SK-N-SH (cell line): ENCODE measurements at regions not wholly inside any gene's neighbourhood (a gene's known extent, or its start where the extent isn't known, plus 50 kb on each side); places are given as distances from the start of the nearest gene placed in this dataset.

Experiments used
- CTCF ChIA-PET: fragments of 300-600, 350-600 bp; formaldehyde crosslinking; extraction: SDS; loops from one replicate; lab custom pipeline; 2021; lab: Yijun Ruan, JAX
- POLR2A ChIA-PET: fragments of 350-600 bp; sonication (Branson Sonifier 250); formaldehyde crosslinking; extraction: SDS; loops from one replicate; lab custom pipeline; 2020; ENCODE audit warnings: antibody characterized with exemption, inconsistent platforms; lab: Yijun Ruan, JAX
- DNase-seq: peaks from one replicate; pipeline ENCODE4 v3.0.0; 2012
- H2AFZ ChIP-seq: fragments of 200-600 bp; sonication (generic); 2 replicates; pipeline ENCODE4 v1.8.1; 2016; ENCODE audit warnings: antibody characterized with exemption, mild to moderate bottlenecking, low read depth
- H3F3A ChIP-seq: fragments of 200-600 bp; sonication (generic); replicated peaks from 2 replicates; pipeline ENCODE3; 2016; ENCODE audit warnings: antibody characterized with exemption, mild to moderate bottlenecking; ENCODE audit not compliant: insufficient read depth
- H3K27ac ChIP-seq, 2 experiments: fragments of 200-500 bp in 1 of 2; fragments of 200-600 bp in 1 of 2; sonication (Bioruptor generic) in 1 of 2; sonication (generic), shearing (Covaris generic) in 1 of 2; 2 replicates each; pipeline versions ENCODE4 v1.5.1 to v1.6.1; 2014 to 2016; ENCODE audit warnings: low read depth in 2 of 2, inconsistent platforms in 1 of 2, low read length in 1 of 2, mild to moderate bottlenecking in 1 of 2, mixed read lengths in 1 of 2
- H3K27me3 ChIP-seq: fragments of 200-600 bp; sonication (generic), shearing (Covaris generic); 2 replicates; pipeline ENCODE4 v1.6.1; 2016; ENCODE audit warnings: mixed run types; ENCODE audit not compliant: insufficient read depth
- H3K36me3 ChIP-seq, 2 experiments: fragments of 200-500 bp in 1 of 2; fragments of 200-600 bp in 1 of 2; sonication (Bioruptor generic) in 1 of 2; sonication (generic) in 1 of 2; replicated peaks in 1 of 2; 2 replicates each; pipeline versions ENCODE3 to v1.5.1; 2014 to 2016; ENCODE audit warnings: low read length in 1 of 2, mild to moderate bottlenecking in 1 of 2; ENCODE audit not compliant: insufficient read depth in 2 of 2, control insufficient read depth in 1 of 2
- H3K4me1 ChIP-seq, 2 experiments: fragments of 200-500 bp in 1 of 2; fragments of 200-600 bp in 1 of 2; sonication (Bioruptor generic) in 1 of 2; sonication (generic), shearing (Covaris generic) in 1 of 2; 2 replicates each; pipeline versions ENCODE4 v1.5.1 to v1.6.1; 2014 to 2016; ENCODE audit warnings: low read depth in 1 of 2, low read length in 1 of 2, mixed run types in 1 of 2; ENCODE audit not compliant: insufficient read depth in 2 of 2, control insufficient read depth in 1 of 2
- H3K4me2 ChIP-seq: fragments of 200-600 bp; sonication (generic), shearing (Covaris generic); 2 replicates; pipeline ENCODE4 v1.6.1; 2017; ENCODE audit warnings: mixed run types
- H3K4me3 ChIP-seq, 2 experiments: fragments of 200-500 bp in 1 of 2; fragments of 200-600 bp in 1 of 2; sonication (Bioruptor generic) in 1 of 2; sonication (generic), shearing (Covaris generic) in 1 of 2; 2 replicates each; pipeline versions ENCODE4 v1.5.1 to v1.8.1; 2014 to 2016; ENCODE audit warnings: low read depth in 2 of 2, inconsistent platforms in 1 of 2, low read length in 1 of 2, mild to moderate bottlenecking in 1 of 2, mixed read lengths in 1 of 2, moderate library complexity in 1 of 2
- H3K79me2 ChIP-seq: fragments of 200-600 bp; sonication (generic); 2 replicates; pipeline ENCODE4 v1.8.1; 2017; ENCODE audit warnings: mild to moderate bottlenecking; ENCODE audit not compliant: insufficient read depth
- H3K9ac ChIP-seq: fragments of 200-600 bp; sonication (generic); 2 replicates; pipeline ENCODE4 v1.6.1; 2017; ENCODE audit warnings: mixed run types
- H3K9me2 ChIP-seq: fragments of 200-600 bp; sonication (generic); 2 replicates; pipeline ENCODE4 v1.6.1; 2017; ENCODE audit warnings: mixed run types
- H3K9me3 ChIP-seq: fragments of 200-600 bp; sonication (generic); 2 replicates; pipeline ENCODE4 v1.6.1; 2017; ENCODE audit warnings: mixed run types, mild to moderate bottlenecking, moderate library complexity
- H4K20me1 ChIP-seq: fragments of 200-600 bp; sonication (generic); 2 replicates; pipeline ENCODE4 v1.6.1; 2017; ENCODE audit warnings: mild to moderate bottlenecking, mixed run types; ENCODE audit not compliant: insufficient read depth
- CHD2 ChIP-seq: fragments of 150-350 bp; IDR thresholded peaks from 2 replicates; pipeline ENCODE4 v1.6.1; 2018; ENCODE audit warnings: low read length; ENCODE audit not compliant: partially characterized antibody
- CTCF ChIP-seq: fragments of 200-600 bp; sonication (generic); IDR thresholded peaks from 2 replicates; pipeline ENCODE4 v1.6.1; 2017; ENCODE audit warnings: antibody characterized with exemption, mild to moderate bottlenecking, moderate library complexity
- ELF1 ChIP-seq: IDR thresholded peaks from 2 replicates; pipeline ENCODE4 v1.4.0; 2012
- EP300 ChIP-seq, 2 experiments: IDR thresholded peaks; 2 replicates each; pipeline versions ENCODE4 v1.4.0 to v1.6.1; 2012; ENCODE audit warnings: borderline replicate concordance in 1 of 2, low read depth in 1 of 2, low read length in 1 of 2
- EZH2phosphoT487 ChIP-seq: fragments of 200-600 bp; sonication (generic); IDR thresholded peaks from 2 replicates; pipeline ENCODE4 v1.6.1; 2017; ENCODE audit warnings: low read depth, mixed run types, mild to moderate bottlenecking, antibody characterized with exemption, moderate library complexity, borderline replicate concordance
- FOXJ3 ChIP-seq: sonication (generic); formaldehyde crosslinking; IDR thresholded peaks from 2 replicates; pipeline ENCODE4 v1.5.1; 2020; ENCODE audit warnings: mild to moderate bottlenecking, missing genetic modification reagents
- FOXM1 ChIP-seq: IDR thresholded peaks from 2 replicates; pipeline ENCODE4 v1.4.0; 2012; ENCODE audit warnings: low read depth, mild to moderate bottlenecking
- GABPA ChIP-seq: IDR thresholded peaks from 2 replicates; pipeline ENCODE4 v1.4.0; 2012; ENCODE audit warnings: low read depth, mild to moderate bottlenecking
- JUND ChIP-seq: IDR thresholded peaks from 2 replicates; pipeline ENCODE4 v1.4.0; 2012
- MAX ChIP-seq: IDR thresholded peaks from 2 replicates; pipeline ENCODE4 v1.4.0; 2012; ENCODE audit warnings: low read depth
- MEF2A ChIP-seq: IDR thresholded peaks from 2 replicates; pipeline ENCODE4 v1.4.0; 2012; ENCODE audit warnings: low read depth, borderline replicate concordance
- MXI1 ChIP-seq: IDR thresholded peaks from 2 replicates; pipeline ENCODE4 v1.6.1; 2012; ENCODE audit warnings: mild to moderate bottlenecking, low read depth, low read length, improper control_type of control experiment
- NFIC ChIP-seq: IDR thresholded peaks from 2 replicates; pipeline ENCODE4 v1.4.0; 2012; ENCODE audit warnings: borderline replicate concordance
- RCOR1 ChIP-seq: fragments of 150-350 bp; IDR thresholded peaks from 2 replicates; pipeline ENCODE4 v1.6.1; 2017; ENCODE audit warnings: antibody characterized with exemption, low read length
- RFX5 ChIP-seq: IDR thresholded peaks from 2 replicates; pipeline ENCODE4 v1.6.1; 2012; ENCODE audit warnings: mild to moderate bottlenecking, improper control_type of control experiment, low read length
- TCF12 ChIP-seq: IDR thresholded peaks from 2 replicates; pipeline ENCODE4 v1.4.0; 2012
- USF1 ChIP-seq: IDR thresholded peaks from 2 replicates; pipeline ENCODE4 v1.4.0; 2012; ENCODE audit warnings: low read depth, borderline replicate concordance
- YY1 ChIP-seq: IDR thresholded peaks from 2 replicates; pipeline ENCODE4 v1.4.0; 2012; ENCODE audit warnings: low read depth, mild to moderate bottlenecking
- WGBS: methylation state at CpG from one replicate; pipeline ENCODE4 v1.1.6; 2017; ENCODE audit warnings: low lambda C conversion rate; 5-methylcytosine and 5-hydroxymethylcytosine counted together

GRCh38 chr18:46324087-46324955, 220.1 kb downstream of the HAUS1 start:
- H3K79me2 ChIP-seq, result no peaks in the 10 kb centered on the region
- no peaks in the 10 kb centered on the region for H3K27me3 ChIP-seq
- ChIA-PET CTCF (interaction anchor here (1.3 to 1.9 kb wide), 3 partner anchors 22 to 334 kb away, joined by 3 to 6 read pairs (median 4); no protein-coding TSS in a partner anchor), POLR2A (no interaction called here)
- no peaks in the 10 kb centered on the region for H3F3A ChIP-seq
- H3K4me2 ChIP-seq, result no peak overlapping the region
- H3K9me3 ChIP-seq, result no peaks in the 10 kb centered on the region
- H2AFZ ChIP-seq, result peak overlapping the region; percentile 61
- no peak overlapping the region for H3K9ac ChIP-seq
- H3K27ac ChIP-seq, result no peak overlapping the region
- peaks cover 5 to 6% of the 10 kb centered on the region in 2 experiments; a peak in 2 of 4 replicates for H3K4me1 ChIP-seq
- 69% methylated on average over 4 of the region's 4 CpGs for WGBS
- no peaks in the 10 kb centered on the region for H3K36me3 ChIP-seq
- H3K9me2 ChIP-seq, result no peaks in the 10 kb centered on the region
- DNase-seq, result peak; percentile 52
- H4K20me1 ChIP-seq, result no peaks in the 10 kb centered on the region
- TF ChIP-seq CHD2 (no peak), MXI1 (no peak), YY1 (peak; percentile 82; the same call in 1 of the 2 replicates), RFX5 (peak; percentile 8; the same call in 1 of the 2 replicates), USF1 (peak; percentile 73; the same call in 1 of the 2 replicates), ELF1 (0 out of 2 replicates have a peak, but pooled peaks have one; percentile 20), CTCF (no peak)
- H3K4me3 ChIP-seq, result no peak overlapping the region

- H2AFZ ChIP-seq, result no peak overlapping the region
- no peak overlapping the region for H3K9ac ChIP-seq
- 85% methylated on average over 12 of the region's 12 CpGs for WGBS
- no peaks in the 10 kb centered on the region for H3K9me2 ChIP-seq
- H3K4me2 ChIP-seq, result no peak overlapping the region
- no peaks in the 10 kb centered on the region for H3K79me2 ChIP-seq
- no peak for DNase-seq
- ChIA-PET POLR2A (no interaction called here), CTCF (interaction anchor here (1.5 kb wide), 1 partner anchor 45 kb away, joined by 4 read pairs; no protein-coding TSS in a partner anchor)
- H3K9me3 ChIP-seq, result no peaks in the 10 kb centered on the region
- no peak for TF ChIP-seq MAX
- no peak for TF ChIP-seq MXI1
- no peak for TF ChIP-seq JUND
- TF ChIP-seq MEF2A, result no peak
- no peak for TF ChIP-seq FOXJ3 (CRISPR knock-in tag)
- TF ChIP-seq NFIC, result no peak
- no peak for TF ChIP-seq RCOR1
- no peak for TF ChIP-seq EP300 (IDR thresholded peaks at IDR 0.05; ENCODE audit: borderline replicate concordance in 1 of 2, low read depth in 1 of 2, low read length in 1 of 2)
- TF ChIP-seq TCF12, result no peak
- TF ChIP-seq USF1, result no peak
- no peak for TF ChIP-seq EZH2phosphoT487
- TF ChIP-seq GABPA, result no peak
- no peak for TF ChIP-seq FOXM1
- H3K27me3 ChIP-seq, result no peaks in the 10 kb centered on the region
- H3F3A ChIP-seq, result no peaks in the 10 kb centered on the region
- H3K4me3 ChIP-seq, result no peak overlapping the region
- peaks cover 5 to 6% of the 10 kb centered on the region in 2 experiments; a peak in 2 of 4 replicates for H3K4me1 ChIP-seq
- H3K36me3 ChIP-seq, result no peaks in the 10 kb centered on the region
- no peaks in the 10 kb centered on the region for H4K20me1 ChIP-seq
- H3K27ac ChIP-seq, result no peak overlapping the region
Observed at GRCh38 chr18:46325895-46326294, 221.7 kb downstream of the HAUS1 start.
